GM21526 (cell line): ENCODE measurements at regions not wholly inside any gene's neighbourhood (a gene's known extent, or its start where the extent isn't known, plus 50 kb on each side); places are given as distances from the start of the nearest gene placed in this dataset.
"Not testable (repeated sequence)": the region's sequence is repeated elsewhere in the genome, so short reads cannot be mapped to it uniquely, and the experiment has no call there.

ENCODE experiments used
- ATAC-seq: cut with Tn5 transposase; IDR thresholded peaks from one replicate; pipeline ENCODE4 v1.9.1; 2021; ENCODE audit warnings: moderate library complexity; ENCODE audit not compliant: unreplicated experiment, low FRiP score

DNA sequence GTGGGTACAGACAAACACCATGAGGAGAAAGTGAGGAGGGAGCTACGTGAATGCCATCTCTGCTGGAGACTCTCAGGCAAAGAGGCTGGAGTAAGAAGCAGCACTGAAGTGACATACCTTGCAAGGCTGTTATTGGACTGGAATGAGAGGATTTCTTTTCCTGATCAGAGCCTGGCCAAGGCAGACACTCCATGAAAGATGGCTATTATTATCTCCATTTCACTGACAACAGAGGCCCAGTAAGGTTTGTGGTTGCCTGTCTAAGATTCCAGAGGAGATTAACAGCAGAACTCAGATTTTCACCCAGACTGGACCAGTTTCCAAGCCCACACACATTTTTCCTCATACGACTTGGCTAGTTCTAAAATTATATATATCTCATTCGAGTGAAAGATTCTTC lies 162.0 kb upstream of the EOLA2 start:
- ATAC-seq, result no peak

DNA sequence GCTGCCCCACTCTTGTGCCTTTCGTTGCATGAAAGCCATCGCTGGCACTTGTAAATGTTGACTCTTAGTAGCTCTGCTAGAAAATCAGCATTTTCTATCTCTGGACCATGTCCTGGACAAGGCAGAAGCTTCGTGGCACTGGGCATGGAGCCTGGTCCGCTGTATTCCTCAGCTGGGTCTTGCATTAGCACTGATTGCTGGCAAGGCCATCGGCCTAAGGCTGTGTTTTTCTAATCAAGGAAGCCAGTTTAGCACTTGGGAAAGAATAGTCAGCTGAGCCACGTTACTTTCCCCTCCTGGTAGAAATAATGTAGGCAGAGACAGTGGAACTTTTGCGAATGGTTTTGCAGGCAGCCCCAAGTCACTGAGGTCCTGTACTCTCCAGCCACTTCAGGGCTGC lies 180.2 kb upstream of the EOLA2 start:
- no peak for ATAC-seq

DNA sequence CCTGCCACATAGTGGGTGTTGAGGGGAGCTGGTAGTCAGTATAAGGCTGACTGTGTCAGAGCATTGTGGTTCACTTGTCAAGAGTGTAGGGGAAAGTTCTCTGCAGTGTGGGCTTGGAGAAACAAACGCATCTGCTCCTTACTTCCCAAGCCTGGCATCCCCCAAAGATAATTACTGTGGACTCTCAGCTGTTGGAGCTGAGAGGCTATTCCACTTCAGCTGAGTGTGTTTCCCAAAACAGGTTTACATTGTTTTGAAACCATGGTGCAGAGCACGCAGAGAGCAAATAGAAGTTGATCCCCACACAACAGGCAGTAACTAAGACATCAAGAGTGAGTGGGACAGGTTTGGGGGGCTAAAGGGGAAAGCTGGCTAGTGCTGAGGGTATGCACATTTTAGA lies 181.0 kb upstream of the EOLA2 start:
- no peak for ATAC-seq

DNA sequence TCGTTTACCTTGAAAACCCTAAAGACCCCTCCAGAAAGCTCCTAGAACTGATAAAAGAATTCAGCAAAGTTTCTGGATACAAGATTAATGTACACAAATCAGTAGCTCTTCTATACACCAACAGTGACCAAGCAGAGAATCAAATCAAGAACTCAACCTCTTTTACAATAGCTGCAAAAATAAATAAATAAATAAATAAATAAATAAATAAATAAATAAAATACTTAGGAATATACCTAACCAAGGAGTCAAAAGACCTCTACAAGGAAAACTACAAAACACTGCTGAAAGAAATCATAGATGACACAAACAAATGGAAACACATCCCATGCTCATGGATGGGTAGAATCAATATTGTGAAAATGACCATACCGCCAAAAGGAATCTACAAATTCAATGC lies 186.8 kb upstream of the EOLA2 start:
- not testable (repeated sequence) for ATAC-seq

DNA sequence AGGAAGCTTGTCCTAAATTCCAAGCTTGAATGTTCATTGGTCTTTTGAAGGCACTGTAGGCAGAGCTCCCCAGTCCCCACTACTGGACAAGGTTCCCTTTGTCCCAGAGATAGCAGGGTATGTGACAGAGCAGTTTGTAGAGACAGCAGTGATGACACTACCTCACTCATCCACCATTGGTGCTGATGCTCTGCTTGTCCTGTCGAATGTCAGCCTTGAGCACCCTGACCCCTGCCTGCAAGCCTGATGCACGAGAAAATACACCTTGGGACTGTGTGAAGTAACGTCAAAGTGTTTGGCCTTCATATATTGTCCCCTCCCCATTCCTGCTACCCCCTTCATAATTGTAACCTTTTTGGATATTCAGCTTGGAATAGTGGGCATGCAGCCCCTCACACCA lies 188.9 kb upstream of the EOLA2 start:
- no peak for ATAC-seq

DNA sequence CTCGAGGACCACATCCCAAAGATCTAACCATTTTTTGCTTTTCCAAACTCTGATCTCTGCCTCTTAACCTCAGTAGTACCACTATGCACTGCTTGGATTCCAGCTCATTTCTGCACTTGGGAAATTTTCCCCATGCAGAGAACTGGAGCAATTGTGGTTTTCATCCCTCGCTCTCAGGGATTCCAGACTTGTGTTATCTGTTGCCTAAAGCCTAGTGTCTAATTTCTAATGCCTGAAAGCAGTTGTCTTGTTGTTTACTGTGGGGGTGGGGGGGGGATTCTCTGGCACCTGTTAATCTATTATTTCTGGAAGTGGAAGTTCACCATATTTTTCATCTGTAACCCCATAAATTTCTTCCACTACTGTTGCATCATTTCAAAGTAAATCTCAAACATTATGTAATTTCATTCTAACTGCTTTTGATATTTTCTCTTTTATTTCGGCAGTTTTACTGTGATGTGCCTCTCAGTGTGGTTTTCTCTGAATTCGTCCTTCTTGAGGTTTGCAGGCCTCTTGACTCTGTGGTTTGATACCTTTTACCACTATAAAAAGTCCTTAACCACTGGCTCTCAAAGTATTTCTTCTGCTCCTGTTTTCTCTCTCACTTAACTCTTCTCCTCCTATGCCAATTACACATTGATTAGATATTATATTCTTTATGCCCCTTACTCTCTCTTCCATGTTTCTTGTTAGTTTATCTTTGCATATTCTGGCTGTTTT lies 205.6 kb upstream of the EOLA2 start:
- no peak for ATAC-seq

DNA sequence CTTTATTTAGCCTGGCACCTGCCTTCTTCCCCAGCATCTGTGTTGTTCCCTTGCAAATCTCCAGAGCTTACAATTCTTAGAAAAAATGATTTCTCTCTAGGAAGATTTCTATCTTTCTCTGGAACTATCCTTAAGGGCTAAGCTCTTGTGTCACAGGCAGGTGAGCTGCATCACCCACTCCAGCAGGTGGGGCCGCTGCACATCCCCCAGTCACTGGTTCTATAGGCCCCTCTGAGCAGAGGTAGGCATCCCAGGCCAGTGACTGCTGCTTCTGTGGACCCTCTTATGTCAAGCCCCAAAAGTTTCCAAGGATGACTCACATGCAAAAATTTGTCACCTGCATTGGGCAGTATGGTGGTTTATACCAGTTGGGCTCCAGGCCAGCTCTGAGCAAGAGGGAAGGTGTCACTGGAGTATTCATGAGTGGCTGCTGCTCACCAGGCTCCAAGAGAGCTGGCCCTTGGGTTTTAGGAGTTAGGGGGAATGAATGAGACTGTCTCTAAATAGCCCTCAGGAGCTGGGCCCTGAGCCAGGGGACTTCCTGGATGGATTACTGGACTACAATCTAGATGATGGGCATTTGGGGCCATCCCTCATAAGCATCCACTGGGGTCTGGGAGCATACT lies 208.1 kb upstream of the EOLA2 start:
- ATAC-seq, result no peak

DNA sequence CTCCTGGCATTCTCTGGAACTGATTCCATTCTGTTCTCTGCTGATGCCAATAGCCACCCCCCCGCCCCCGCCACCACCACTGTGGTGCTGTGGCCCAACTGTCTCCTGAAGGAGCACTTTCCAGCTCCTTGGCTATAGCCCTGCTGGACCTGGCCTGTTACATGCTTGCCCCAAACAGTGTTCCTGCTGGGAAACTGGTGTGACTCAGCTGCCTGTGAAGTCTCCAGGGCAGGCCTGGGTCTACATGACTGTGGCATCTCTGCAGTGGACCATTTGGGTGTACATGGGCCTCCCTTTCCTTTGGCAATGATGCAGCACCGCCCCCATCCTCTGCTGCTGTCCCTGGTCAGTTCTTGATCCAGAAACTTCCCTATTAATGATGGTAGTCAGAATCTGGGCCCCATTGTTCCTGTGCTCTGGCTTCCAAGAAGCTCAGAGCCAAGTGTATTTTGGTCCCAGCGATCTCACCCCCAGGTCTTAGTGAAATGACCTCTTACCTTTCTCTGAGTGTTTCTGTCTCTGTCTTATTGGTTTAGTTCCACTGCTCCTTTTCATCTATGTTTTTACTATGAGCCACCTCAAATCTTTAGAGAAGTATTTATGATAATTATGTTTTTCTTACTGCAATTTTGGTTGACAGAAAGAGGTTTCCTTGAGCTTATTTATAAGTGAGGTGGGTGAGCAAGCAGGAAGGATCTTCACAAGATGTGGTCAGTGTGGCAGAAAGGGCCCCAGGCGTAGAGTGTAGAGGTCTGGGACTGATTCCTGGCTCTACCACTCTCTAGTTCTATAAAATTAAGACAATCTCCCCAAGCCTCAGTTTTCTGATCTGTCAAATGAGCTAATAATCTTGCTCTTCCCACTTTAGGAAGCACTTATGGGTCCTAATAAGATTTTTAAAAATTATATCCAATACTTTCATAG lies 210.7 kb upstream of the EOLA2 start:
- ATAC-seq, result no peak

DNA sequence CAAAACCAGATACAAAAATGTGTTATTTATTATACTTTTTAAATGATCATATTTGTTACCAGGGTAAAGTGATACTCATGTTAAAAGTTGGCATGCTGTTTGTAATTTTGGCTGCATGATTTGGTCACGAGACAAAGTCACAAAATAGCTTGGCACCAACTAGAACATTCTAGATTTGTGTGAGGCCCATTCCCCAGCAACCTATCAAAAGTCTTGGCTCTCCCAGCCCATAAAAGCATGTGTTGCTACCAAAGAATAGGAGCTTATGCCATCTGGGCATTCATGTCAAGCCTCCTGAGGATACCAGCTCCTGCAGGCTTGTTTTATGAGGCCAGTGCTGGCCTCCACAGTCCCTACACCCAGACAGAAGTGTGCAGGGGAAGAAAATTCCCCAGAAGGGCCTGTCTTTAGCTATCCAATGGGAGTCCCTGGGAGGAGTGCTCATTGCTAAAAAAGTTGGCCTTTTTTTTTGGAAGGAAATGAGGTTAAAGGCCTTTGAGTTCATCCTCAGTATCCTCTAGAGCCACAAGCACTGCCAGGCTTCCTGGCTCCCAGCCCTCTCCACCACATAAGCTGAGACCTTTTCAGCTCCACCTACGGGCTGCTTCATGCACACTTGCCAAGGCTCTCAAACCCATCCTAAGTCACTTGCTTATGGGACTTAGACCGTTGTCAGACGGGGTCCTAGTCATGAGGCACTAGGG lies 211.9 kb upstream of the EOLA2 start:
- ATAC-seq, result no peak

DNA sequence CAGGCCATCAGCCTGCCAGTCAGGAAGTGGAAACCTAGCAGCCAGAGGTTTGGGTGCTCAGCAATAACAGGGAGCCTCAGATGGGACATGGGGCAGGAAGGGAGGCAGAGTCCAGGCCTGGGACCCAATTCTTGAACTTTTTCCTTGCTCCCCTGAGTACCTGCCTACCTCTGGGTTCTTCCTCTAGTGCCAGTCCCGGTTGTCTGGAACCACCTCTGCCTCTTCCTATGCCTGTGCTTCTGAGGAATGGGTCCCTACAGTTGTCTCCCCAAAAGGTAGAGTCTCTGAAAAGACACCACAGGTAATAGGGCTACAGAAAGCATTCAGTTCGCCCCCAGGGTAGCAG lies 212.4 kb upstream of the MAMLD1 start:
- ATAC-seq, result no peak

DNA sequence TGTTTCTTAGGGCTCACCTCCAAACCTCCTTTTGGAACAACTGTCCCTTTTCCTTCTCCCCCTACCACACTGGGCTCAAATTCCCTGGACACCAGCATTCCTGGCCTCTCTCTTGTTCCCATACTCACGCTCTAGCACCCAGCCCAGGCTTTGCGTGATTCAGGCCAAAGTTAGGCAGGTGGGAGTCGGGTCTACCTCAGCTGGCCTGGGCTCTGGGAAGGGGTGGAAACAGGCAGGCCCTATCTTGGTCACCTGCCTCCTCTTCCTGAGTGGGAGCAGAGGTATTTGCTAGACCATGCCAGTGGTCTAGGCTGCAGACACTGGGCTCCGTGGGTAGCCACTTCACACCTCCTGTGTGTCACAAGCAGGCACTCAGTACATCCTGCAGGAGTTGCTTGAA lies 211.1 kb upstream of the MAMLD1 start:
- no peak for ATAC-seq

DNA sequence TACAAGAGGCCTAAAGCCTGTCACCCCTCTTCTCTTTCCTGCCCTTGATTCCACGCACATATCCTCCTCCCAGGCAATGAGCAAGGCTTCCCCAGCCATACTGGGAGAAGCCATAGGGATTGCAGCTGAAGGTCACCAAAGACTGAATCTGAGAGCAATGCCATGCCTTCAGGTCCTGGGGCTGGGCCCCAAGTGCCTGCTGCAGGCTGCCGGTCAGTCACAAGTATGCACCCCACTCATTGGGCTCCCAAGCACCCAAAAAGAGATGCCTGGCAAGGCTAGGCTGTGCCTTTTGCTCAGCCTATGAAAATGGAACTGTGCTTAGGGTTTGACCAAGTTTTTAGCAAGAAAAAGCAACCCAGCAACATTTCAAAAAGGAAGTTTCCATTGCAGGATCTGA lies 210.6 kb upstream of the MAMLD1 start:
- ATAC-seq, result no peak

DNA sequence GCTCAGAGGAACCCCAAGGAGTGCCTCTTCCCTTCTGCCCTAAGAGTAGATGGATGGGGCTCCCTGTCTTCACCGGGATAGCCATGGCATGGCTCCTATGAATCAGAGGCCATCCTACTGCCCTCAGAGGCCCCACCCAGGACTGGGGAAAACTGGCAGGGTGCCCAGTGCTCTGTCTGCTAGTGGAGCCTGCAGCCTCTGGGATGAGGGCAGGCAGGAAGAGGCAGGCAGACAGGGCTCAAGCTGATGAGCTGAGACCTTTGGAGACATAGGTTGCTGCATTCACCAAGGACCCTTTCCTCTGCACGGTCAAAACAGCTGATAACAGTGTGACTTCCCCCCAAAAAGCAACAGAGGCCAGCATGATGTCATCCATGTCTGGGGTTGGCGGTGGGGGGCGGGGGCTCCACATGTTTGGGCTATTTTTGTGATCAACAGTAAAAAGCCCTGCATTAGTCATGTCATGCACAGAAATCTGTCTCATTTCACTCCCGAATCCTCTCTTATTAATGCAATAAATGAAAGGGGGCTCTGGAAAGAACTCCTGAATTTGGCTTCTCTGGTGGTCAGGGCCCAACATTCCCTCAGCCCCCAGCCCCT lies 207.6 kb upstream of the MAMLD1 start:
- ATAC-seq, result no peak

DNA sequence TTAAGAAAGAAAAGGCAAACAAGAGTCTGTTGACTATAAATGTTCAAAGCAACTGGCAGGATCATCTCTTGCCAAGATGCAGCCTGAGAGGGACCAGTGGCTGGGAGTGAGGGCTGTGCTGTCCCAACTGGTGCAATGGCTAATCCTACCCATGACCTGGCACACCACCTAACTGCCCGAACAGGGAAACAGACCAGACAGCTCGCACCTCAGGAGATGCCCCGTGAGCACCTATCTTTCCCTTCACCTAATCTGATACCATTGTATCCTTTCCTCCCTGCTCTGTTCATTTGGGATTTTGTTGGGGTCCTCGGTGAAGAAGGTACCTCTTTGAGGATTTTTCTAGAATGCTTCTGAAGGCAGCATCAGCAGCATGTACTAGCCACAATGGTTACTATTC lies 206.5 kb upstream of the MAMLD1 start:
- ATAC-seq, result no peak

DNA sequence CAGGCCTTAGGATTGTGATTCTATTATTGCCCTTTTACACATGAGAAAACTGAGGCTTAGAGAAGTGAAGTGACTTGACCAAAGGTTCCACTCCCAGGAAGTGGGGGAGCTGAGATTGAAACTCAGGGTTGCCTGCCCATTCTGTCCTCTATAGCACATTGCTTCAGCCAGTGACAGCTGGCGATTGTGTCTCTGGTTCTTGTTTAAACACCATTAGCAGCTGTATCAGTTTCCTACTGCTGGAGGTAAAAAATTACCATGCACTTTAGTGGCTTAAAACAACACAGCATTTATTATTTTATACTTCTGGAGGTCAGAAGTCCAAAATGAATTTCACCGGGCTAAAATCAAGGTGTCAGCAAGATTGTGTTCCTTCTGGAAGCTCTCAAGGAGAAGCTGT lies 205.8 kb upstream of the MAMLD1 start:
- no peak for ATAC-seq

DNA sequence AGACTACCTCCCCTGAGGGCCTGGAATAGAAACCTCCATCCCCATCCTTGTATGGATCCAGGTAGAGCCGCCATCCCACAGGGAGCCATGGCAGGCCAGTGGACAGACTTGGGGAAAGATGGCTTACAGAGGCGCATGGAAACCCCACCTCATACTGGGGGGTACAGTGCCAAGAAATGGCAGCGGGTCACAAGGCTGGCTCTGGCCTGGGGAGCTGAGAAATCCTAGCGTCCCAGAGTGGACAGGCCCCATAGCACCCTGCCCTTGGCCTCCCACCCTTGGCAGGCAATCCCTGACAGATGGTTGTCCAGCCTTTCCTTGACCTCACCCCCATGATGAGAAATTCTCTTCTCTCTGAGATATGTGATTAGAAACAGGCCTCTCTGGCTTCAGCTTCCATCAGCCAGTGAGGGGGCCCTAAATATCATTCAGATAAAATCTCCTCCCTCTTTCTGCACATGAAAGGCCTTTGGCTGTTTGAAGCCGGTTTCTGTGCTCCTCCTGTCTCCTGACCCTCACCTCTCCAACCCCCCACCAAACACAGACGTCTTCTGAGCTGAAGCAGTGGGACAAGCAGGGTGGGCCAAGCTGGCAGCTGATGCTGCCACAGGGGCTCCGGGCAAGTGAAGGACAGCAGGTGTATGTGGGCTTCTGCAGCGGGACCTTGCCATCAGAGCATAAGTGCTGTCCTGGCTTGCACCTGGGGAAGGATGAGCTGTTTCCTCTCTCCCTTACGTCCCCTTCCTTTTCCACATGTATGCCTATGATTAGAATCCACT lies 204.4 kb upstream of the MAMLD1 start:
- ATAC-seq, result no peak

DNA sequence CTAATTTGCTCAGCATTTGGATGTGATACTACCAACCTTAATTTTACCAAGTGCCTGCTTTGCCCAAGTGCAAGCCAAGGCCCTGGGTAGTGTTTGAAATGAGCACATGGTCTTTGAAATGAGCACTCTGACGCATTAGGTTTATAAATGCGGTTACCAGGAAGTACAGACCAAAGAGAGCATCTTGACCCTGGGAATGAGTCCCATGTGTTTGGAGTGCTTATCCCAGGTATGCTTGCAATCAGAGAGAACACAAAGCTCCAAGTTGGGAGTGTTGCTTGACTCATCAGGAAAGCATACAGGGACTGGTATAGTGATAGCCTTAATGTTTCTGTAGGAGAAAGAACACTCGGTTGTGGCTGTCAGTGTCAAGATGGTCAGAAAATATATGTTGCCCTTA lies 203.6 kb upstream of the MAMLD1 start:
- no peak for ATAC-seq

DNA sequence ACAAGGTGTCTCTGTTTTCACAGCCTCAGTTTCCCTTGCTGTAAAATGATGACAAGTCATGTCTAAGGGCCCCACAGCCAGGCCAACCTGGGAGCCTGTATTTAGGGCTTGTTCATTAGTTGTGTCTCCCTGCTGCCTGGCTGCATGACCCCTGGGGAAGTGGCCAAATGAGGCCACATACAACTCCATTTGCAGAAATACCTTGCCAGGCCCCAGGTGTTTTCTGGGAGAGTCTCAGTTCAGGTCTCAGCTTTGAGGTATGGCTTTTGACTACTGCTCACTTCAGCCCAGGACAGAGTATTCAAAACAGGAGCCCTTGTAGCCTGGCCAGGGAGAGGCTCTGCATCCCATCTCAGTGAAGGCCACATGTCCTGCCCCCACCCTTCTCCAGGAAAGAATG lies 202.5 kb upstream of the MAMLD1 start:
- no peak for ATAC-seq

DNA sequence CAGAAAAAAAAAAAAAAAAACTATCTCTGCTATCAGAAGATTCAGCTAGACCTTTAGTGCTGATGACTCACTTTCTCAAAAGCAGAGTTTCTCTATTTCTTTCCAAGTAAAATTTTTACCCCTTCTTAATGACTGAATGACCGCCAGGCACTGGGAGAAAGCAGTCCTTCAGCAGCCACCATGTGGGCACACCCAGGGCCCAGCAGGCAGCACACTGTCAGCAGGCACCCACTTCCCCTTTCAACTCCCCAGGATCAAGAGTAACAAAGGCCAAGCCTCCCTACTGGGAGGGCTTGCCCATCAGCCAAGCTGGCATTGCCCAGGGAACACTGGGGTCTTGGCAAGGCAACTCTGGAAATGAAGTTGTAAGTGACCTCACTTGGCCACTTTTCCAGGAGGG lies 201.9 kb upstream of the MAMLD1 start:
- ATAC-seq, result no peak

DNA sequence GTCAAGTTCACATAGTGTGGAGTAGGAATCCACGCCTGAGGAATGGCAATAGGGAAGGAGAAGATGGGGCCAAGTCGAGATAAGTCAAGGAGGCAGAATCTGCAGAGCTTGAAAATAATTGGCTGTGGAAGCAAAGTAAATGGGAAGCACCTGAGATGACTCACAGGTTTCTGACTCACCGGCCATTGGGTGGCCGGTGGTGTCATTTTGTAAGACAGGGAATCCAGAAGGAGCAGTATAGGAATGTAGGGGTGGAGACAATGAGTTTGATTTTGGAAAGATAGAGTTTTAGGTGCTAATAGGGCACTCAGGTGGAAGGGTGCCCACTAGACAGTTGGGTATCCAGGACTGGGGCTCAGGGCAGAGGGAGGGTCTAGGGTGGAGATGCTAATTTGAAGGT lies 201.0 kb upstream of the MAMLD1 start:
- ATAC-seq, result no peak
